ENCODE measurements at regions not wholly inside any gene's neighbourhood (a gene's known extent, or its start where the extent isn't known, plus 50 kb on each side); places are given as distances from the start of the nearest gene placed in this dataset.

DNA sequence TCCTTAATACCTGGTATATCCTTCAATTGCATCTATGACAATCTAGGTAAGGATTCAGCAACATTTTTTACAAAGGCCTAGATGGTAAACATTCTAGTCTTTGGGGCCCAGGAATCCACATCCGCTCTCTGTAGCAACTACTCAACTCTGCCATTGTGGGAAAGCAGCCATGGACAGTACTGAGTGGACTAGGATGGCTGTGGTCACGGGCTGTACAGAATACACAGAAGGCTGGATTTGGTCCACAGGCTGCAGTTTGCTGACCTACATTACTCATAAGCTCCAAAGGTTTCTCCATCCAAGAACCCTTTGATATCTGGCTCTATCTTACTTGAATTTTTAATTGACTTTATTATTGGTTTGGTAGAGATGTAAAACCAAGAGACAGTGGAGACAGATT lies 418.3 kb upstream of the LRRTM1 start:
- DNase-seq (ENCODE audit: low read depth) = no peak
- TF ChIP-seq, protein P1, sequence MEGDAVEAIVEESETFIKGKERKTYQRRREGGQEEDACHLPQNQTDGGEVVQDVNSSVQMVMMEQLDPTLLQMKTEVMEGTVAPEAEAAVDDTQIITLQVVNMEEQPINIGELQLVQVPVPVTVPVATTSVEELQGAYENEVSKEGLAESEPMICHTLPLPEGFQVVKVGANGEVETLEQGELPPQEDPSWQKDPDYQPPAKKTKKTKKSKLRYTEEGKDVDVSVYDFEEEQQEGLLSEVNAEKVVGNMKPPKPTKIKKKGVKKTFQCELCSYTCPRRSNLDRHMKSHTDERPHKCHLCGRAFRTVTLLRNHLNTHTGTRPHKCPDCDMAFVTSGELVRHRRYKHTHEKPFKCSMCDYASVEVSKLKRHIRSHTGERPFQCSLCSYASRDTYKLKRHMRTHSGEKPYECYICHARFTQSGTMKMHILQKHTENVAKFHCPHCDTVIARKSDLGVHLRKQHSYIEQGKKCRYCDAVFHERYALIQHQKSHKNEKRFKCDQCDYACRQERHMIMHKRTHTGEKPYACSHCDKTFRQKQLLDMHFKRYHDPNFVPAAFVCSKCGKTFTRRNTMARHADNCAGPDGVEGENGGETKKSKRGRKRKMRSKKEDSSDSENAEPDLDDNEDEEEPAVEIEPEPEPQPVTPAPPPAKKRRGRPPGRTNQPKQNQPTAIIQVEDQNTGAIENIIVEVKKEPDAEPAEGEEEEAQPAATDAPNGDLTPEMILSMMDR (IDR thresholded peaks at IDR 0.05; ENCODE audit: control insufficient read depth, extremely low read depth, insufficient read depth) = no peak
- no peak overlapping the region for H3K4me3 ChIP-seq (ENCODE audit: low read depth, low read length)

DNA sequence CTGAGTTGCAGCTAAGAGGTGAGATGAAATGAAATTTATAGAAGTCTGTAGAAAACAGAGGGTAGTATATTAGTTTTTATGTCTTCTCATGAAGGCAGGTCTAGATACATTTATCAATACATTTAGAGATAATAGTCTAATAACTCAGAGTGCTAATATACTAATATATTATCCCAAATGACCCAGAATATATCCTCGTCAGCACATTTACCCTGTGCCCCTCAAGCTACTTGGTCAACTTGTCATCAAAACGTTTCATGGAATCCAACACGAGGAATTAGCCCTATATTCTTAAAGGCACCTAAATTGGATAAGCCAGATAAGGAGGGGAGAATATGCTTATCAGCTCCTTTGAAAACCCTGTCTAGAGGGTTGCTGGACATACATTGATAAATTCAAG lies 415.1 kb upstream of the LRRTM1 start:
- DNase-seq (ENCODE audit: low read depth) = no peak
- no peak overlapping the region for H3K4me3 ChIP-seq (ENCODE audit: low read depth, low read length)
- TF ChIP-seq, protein P1 (IDR thresholded peaks at IDR 0.05; ENCODE audit: control insufficient read depth, extremely low read depth, insufficient read depth) = no peak

DNA sequence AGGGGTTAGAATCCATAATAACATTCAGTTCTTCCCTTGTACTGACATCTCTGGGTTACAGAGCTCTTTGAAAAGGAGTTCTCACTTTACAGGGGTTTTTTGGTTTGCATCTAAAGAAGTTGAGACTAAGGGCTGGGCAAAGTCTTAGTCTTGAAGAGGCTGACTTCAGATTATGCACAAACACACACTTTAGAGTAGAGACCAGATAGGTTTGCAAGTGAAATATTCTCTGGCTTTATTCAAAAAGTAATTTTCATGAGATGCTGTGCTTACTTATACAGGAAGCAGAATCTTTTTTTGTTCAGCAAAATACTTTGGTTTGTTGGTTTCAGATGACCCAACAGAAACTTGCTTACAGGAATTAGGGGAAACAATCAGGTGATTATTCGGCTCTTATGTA lies 410.9 kb upstream of the LRRTM1 start:
- H3K4me3 ChIP-seq (ENCODE audit: low read depth, low read length) = no peak overlapping the region
- DNase-seq (ENCODE audit: low read depth) = no peak
- TF ChIP-seq, protein P1 (IDR thresholded peaks at IDR 0.05; ENCODE audit: control insufficient read depth, extremely low read depth, insufficient read depth) = no peak

DNA sequence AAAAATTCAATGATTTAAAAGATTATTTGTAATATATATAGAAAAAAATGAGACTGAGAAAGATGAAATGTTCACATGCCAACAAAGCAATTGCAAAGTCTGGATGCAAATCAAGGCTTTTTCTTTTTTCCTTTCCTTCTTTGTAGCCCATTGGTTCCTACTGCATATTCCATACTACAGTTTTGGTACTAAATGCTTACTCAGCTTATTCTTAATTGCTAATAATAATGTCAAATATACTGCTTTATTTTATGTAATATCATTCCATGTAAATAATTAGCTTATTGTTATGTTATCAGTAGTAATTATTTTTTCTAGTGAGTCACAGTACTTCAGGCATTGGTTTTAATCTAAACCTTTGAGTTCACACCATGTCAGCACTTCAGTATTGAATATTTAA lies 407.4 kb upstream of the LRRTM1 start:
- TF ChIP-seq, protein P1 (IDR thresholded peaks at IDR 0.05; ENCODE audit: control insufficient read depth, extremely low read depth, insufficient read depth) = no peak
- DNase-seq (ENCODE audit: low read depth) = no peak
- no peak overlapping the region for H3K4me3 ChIP-seq (ENCODE audit: low read depth, low read length)

DNA sequence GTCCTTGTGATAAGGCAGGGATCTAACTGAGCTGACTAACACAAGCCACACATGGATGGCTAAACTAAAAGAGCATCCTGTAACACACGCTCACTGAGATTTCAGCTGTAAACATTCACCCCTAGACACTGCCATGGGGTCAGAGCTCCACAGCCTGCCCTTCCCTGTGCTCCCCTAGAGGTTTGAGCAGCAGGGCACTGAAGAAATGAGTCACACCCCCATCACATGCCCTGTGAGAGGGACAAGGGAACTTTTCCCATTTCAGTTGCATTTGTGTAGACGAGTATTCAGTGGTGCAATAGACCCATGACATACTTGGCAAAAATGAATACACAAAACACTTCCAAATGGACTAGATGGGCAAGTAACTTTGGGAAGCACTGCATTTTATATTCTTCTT lies 402.4 kb upstream of the LRRTM1 start:
- TF ChIP-seq, protein P1 (IDR thresholded peaks at IDR 0.05; ENCODE audit: control insufficient read depth, extremely low read depth, insufficient read depth) = no peak
- no peak for DNase-seq (ENCODE audit: low read depth)
- H3K4me3 ChIP-seq (ENCODE audit: low read depth, low read length) = no peak overlapping the region

DNA sequence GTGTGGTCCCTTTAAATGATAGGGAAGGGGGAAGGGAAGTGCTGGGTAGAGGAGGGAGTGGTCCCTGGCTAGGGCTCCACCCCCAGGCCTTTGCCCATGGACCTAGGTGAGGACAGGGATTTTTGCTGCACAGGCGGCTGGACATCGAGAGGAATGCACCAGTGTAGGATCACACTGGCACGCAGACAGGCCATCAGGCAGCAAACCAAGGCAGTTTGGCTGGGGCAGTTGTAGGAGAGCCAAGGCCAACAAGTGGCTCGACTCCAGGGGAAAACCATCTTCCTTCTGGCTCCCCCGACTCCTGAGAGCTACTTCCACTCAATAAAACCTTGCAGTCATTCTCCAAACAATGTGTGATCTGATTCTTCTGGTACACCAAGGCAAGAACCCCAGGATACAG lies 402.0 kb upstream of the LRRTM1 start:
- no peak overlapping the region for H3K4me3 ChIP-seq (ENCODE audit: low read depth, low read length)
- DNase-seq (ENCODE audit: low read depth) = no peak
- TF ChIP-seq, protein P1 (IDR thresholded peaks at IDR 0.05; ENCODE audit: control insufficient read depth, extremely low read depth, insufficient read depth) = no peak

- no peak overlapping the region for H3K4me3 ChIP-seq (ENCODE audit: low read depth, low read length)
These were observed 399.0 kb upstream of the LRRTM1 start for GRCh38 chr2:80703532-80703931.

More at GRCh38 chr2:80703532-80703931, 399.0 kb upstream of the LRRTM1 start:
- DNase-seq (ENCODE audit: low read depth) = no peak
- TF ChIP-seq, protein P1 (IDR thresholded peaks at IDR 0.05; ENCODE audit: control insufficient read depth, extremely low read depth, insufficient read depth) = no peak
